HEK293 (cell line): ENCODE measurements at regions not wholly inside any gene's neighbourhood (a gene's known extent, or its start where the extent isn't known, plus 50 kb on each side); places are given as distances from the start of the nearest gene placed in this dataset.

ENCODE experiments used
- BCL11A ChIP-seq: fragments of 450-650 bp; formaldehyde crosslinking; IDR thresholded peaks from 2 replicates; pipeline ENCODE4 v1.5.1; 2016; ENCODE audit warnings: low read depth, missing biosample characterization, missing genetic modification characterization
- CTCF ChIP-seq: fragments of 450-650 bp; formaldehyde crosslinking; IDR thresholded peaks from 2 replicates; pipeline ENCODE4 v1.5.1; 2016; ENCODE audit warnings: missing biosample characterization, missing genetic modification characterization
- TCF7L2 ChIP-seq: IDR thresholded peaks from 2 replicates; pipeline ENCODE4 v1.6.1; 2011; ENCODE audit warnings: low read depth, mild to moderate bottlenecking, inconsistent platforms, low read length, moderate library complexity, borderline replicate concordance
- ZBTB1 ChIP-seq: fragments of 450-650 bp; formaldehyde crosslinking; IDR thresholded peaks from 2 replicates; pipeline ENCODE4 v1.5.1; 2016; ENCODE audit warnings: missing biosample characterization, missing genetic modification characterization
- ZBTB21 ChIP-seq: fragments of 450-650 bp; formaldehyde crosslinking; IDR thresholded peaks from 2 replicates; pipeline ENCODE4 v1.5.1; 2017; ENCODE audit warnings: missing biosample characterization, missing genetic modification characterization
- ZNF121 ChIP-seq: fragments of 450-650 bp; formaldehyde crosslinking; IDR thresholded peaks from 2 replicates; pipeline ENCODE4 v1.5.1; 2016; ENCODE audit warnings: missing biosample characterization, missing genetic modification characterization
- ZNF350 ChIP-seq: fragments of 450-650 bp; formaldehyde crosslinking; IDR thresholded peaks from 2 replicates; pipeline ENCODE4 v1.5.0; 2017; ENCODE audit warnings: missing biosample characterization, mild to moderate bottlenecking, missing genetic modification characterization
- ZNF776 ChIP-seq: fragments of 450-650 bp; formaldehyde crosslinking; IDR thresholded peaks from 2 replicates; pipeline ENCODE4 v1.5.0; 2017; ENCODE audit warnings: missing biosample characterization, missing genetic modification characterization, borderline replicate concordance

- TF ChIP-seq CTCF (tag by site-specific recombination) (no peak), ZBTB21 (no peak), ZBTB1 (no peak), ZNF776 (no peak), TCF7L2 (no peak), ZNF350 (tag by site-specific recombination) (no peak), ZNF121 (no peak), BCL11A (tag by site-specific recombination) (no peak)
These were observed 90.2 kb downstream of the EDEM1 start for GRCh38 chr3:5277612-5278236.
